IMR-90 (cell line): ENCODE measurements at regions not wholly inside any gene's neighbourhood (a gene's known extent, or its start where the extent isn't known, plus 50 kb on each side); places are given as distances from the start of the nearest gene placed in this dataset.

Source experiments
- ATAC-seq: fragments of 200-7000 bp; cut with Tn5 transposase; 2 replicates; pipeline ENCODE4 v1.9.1; 2020; ENCODE audit warnings: low read depth, mild to moderate bottlenecking, moderate library complexity
- BruUV-seq: library from RNA; stranded (reverse); fragments of 400-500 nt; replicated peaks from 2 replicates; lab custom pipeline; 2021; lab: Mats Ljungman, UMichigan
- CTCF ChIA-PET: fragments of 300-600 bp; formaldehyde crosslinking; extraction: SDS; loops from one replicate; lab custom pipeline; 2021; ENCODE audit warnings: antibody characterized with exemption; lab: Yijun Ruan, JAX
- POLR2A ChIA-PET: fragments of 300-600 bp; sonication (Branson Sonifier 250); formaldehyde crosslinking; loops from one replicate; lab custom pipeline; 2022; ENCODE audit warnings: antibody characterized with exemption; ENCODE audit not compliant: unreplicated experiment; lab: Charles Lee
- DNase-seq: peaks from one replicate; pipeline ENCODE4 v3.0.0; 2013
- H2AFZ ChIP-seq: replicated peaks from 2 replicates; pipeline ENCODE3; 2013; ENCODE audit warnings: low read length, mild to moderate bottlenecking; ENCODE audit not compliant: poor library complexity
- H2AK5ac ChIP-seq: 2 replicates; pipeline ENCODE4 v1.6.1; 2013; ENCODE audit warnings: low read depth, low read length, inconsistent platforms
- H2AK9ac ChIP-seq: replicated peaks from 2 replicates; pipeline ENCODE3; 2013; ENCODE audit warnings: mild to moderate bottlenecking, low read depth, low read length, moderate library complexity; ENCODE audit not compliant: poor library complexity
- H2BK120ac ChIP-seq: 2 replicates; pipeline ENCODE4 v1.6.1; 2013; ENCODE audit warnings: low read depth, low read length, inconsistent platforms
- H2BK15ac ChIP-seq: 3 replicates; pipeline ENCODE4 v1.6.1; 2013; ENCODE audit warnings: low read depth, low read length, inconsistent platforms
- H2BK20ac ChIP-seq: 2 replicates; pipeline ENCODE4 v1.6.1; 2013; ENCODE audit warnings: low read depth, mild to moderate bottlenecking, inconsistent platforms, low read length, moderate library complexity
- H2BK5ac ChIP-seq: 2 replicates; pipeline ENCODE4 v1.6.1; 2013; ENCODE audit warnings: mild to moderate bottlenecking, low read depth, low read length, inconsistent platforms; ENCODE audit not compliant: poor library complexity, severe bottlenecking
- H3K14ac ChIP-seq: replicated peaks from 2 replicates; pipeline ENCODE4 v1.6.1; 2013; ENCODE audit warnings: low read depth, low read length, inconsistent platforms
- H3K18ac ChIP-seq: 2 replicates; pipeline ENCODE4 v1.6.1; 2013; ENCODE audit warnings: low read depth, low read length, control low read depth
- H3K23ac ChIP-seq: 2 replicates; pipeline ENCODE4 v1.6.1; 2013; ENCODE audit warnings: low read depth, low read length, inconsistent platforms
- H3K27ac ChIP-seq: 2 replicates; pipeline ENCODE4 v1.5.1; 2013; ENCODE audit warnings: mild to moderate bottlenecking, control low read depth, low read length; ENCODE audit not compliant: insufficient read depth
- H3K27me3 ChIP-seq: 2 replicates; pipeline ENCODE4 v1.6.1; 2013; ENCODE audit warnings: low read length; ENCODE audit not compliant: control insufficient read depth, insufficient read depth
- H3K36me3 ChIP-seq: 2 replicates; pipeline ENCODE4 v1.6.1; 2013; ENCODE audit warnings: low read length, mixed read lengths; ENCODE audit not compliant: control insufficient read depth, insufficient read depth
- H3K4ac ChIP-seq: 2 replicates; pipeline ENCODE4 v1.6.1; 2013; ENCODE audit warnings: low read depth, low read length, inconsistent platforms
- H3K4me1 ChIP-seq: 2 replicates; pipeline ENCODE4 v1.6.1; 2013; ENCODE audit warnings: low read length, mixed read lengths; ENCODE audit not compliant: control insufficient read depth, insufficient read depth
- H3K4me2 ChIP-seq: 2 replicates; pipeline ENCODE4 v1.6.1; 2013; ENCODE audit warnings: low read depth, mild to moderate bottlenecking, control low read depth, low read length, moderate library complexity
- H3K4me3 ChIP-seq: 2 replicates; pipeline ENCODE4 v1.5.1; 2013; ENCODE audit warnings: low read depth, mild to moderate bottlenecking, control low read depth, low read length, moderate library complexity; ENCODE audit not compliant: insufficient read depth
- H3K56ac ChIP-seq: 2 replicates; pipeline ENCODE4 v1.6.1; 2013; ENCODE audit warnings: low read length, inconsistent platforms; ENCODE audit not compliant: insufficient read depth; ENCODE audit errors: extremely low read depth
- H3K79me1 ChIP-seq, 2 experiments: 2 replicates each; pipeline ENCODE4 v1.6.1; 2013; ENCODE audit warnings: low read length in 2 of 2, inconsistent platforms in 1 of 2, low read depth in 1 of 2
- H3K9ac ChIP-seq: 2 replicates; pipeline ENCODE4 v1.6.1; 2013; ENCODE audit warnings: low read depth, low read length, control low read depth
- H3K9me1 ChIP-seq: 2 replicates; pipeline ENCODE4 v1.6.1; 2013; ENCODE audit warnings: low read length, inconsistent platforms; ENCODE audit not compliant: insufficient read depth
- H3K9me3 ChIP-seq: 2 replicates; pipeline ENCODE4 v1.6.1; 2013; ENCODE audit warnings: low read length; ENCODE audit not compliant: control insufficient read depth, insufficient read depth
- H4K20me1 ChIP-seq: 2 replicates; pipeline ENCODE4 v1.6.1; 2013; ENCODE audit warnings: low read length, inconsistent platforms; ENCODE audit not compliant: insufficient read depth
- H4K5ac ChIP-seq: 2 replicates; pipeline ENCODE4 v1.6.1; 2013; ENCODE audit warnings: mild to moderate bottlenecking, low read depth, low read length, control low read depth
- H4K8ac ChIP-seq, 2 experiments: 2 replicates each; pipeline ENCODE4 v1.6.1; 2013; ENCODE audit warnings: low read depth in 2 of 2, low read length in 2 of 2, control low read depth in 1 of 2, inconsistent platforms in 1 of 2
- H4K91ac ChIP-seq: 2 replicates; pipeline ENCODE4 v1.6.1; 2013; ENCODE audit warnings: low read depth, low read length, inconsistent platforms; ENCODE audit not compliant: insufficient read depth
- CEBPB ChIP-seq: IDR thresholded peaks from 2 replicates; pipeline ENCODE4 v1.6.1; 2012; ENCODE audit warnings: low read depth, low read length, improper control_type of control experiment
- FOS ChIP-seq: fragments of 150-350 bp; IDR thresholded peaks from 2 replicates; pipeline ENCODE4 v1.6.1; 2016; ENCODE audit warnings: low read depth, low read length
- RFX5 ChIP-seq: IDR thresholded peaks from 2 replicates; pipeline ENCODE4 v1.8.0; 2012; ENCODE audit warnings: low read depth, mild to moderate bottlenecking, low read length, moderate library complexity
- WGBS, 2 experiments: methylation state at CpG; one replicate each; pipeline versions ENCODE4 v1.1.5 to v1.1.7; 2013; ENCODE audit warnings: missing lambda C conversion rate in 2 of 2; ENCODE audit not compliant: insufficient read length in 1 of 2; ENCODE audit errors: extremely low coverage in 2 of 2; 5-methylcytosine and 5-hydroxymethylcytosine counted together
- dilution Hi-C: fragments of 300-500 bp; cut with HindIII; formaldehyde crosslinking; loops from one replicate; pipeline ENCODE4 v1.14.3; 2018; ENCODE audit warnings: low sequenced_read_pairs; ENCODE audit not compliant: unreplicated experiment
- in situ Hi-C: fragments of 300-500 bp; cut with MboI; formaldehyde crosslinking; loops from 3 replicates; pipeline ENCODE4 v1.14.3; 2019; ENCODE audit warnings: low sequenced_read_pairs, inconsistent platforms, mixed read lengths
- intact Hi-C: fragments of 100-400 bp; cut with micrococcal nuclease; formaldehyde crosslinking; loops from 2 replicates; pipeline ENCODE4 v1.10.0; 2022

DNA sequence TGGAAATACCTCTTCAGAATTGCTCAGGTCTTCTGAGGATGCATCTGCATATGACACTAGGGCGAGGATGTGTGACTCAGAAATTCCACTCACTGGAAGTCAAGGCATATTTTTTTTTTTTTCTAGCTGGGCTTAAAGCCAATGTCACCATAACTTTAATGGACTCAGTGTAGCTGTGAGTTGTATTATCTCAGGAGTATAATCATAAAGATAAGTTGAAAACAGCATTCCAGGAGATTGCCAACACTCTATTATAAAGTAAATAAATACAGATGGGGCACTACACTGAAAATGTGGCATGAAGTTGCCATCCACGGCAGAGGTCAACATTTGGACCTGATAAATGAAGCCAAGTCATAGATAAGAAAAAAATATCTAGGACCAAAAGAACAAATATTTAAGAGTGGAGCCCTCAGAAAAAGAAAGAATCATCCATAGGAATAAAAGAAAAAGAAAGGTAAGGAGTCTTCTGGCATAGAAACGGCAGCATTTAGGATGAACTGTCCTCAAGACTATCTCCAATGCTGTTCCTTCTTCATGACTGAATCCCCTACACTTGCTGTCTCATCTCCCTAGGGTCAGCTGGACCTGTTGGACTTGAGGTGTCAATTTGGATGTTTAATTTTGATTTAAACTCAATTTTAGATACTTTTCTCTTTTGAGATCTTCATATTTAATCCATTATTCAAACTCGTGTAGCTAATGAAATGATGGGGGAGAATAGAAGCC is 72.9 kb upstream of the CAV2 start:
- Histone ChIP-seq H2BK120ac (peak overlapping the region; percentile 86), H3K56ac (no peak overlapping the region), H2AK9ac (no peak overlapping the region), H3K14ac (peak overlapping the region; percentile 91), H3K36me3 (no peaks in the 10 kb centered on the region), H3K4me3 (no peak overlapping the region), H3K18ac (peak overlapping the region; percentile 94), H2BK15ac (peak overlapping the region; percentile 94; the same call in 2 of the 3 replicates), H2AFZ (no peak overlapping the region), H3K27me3 (no peaks in the 10 kb centered on the region), H4K20me1 (no peaks in the 10 kb centered on the region), H3K79me1 (no peaks in the 10 kb centered on the region), H3K4me1 (peaks cover 5% of the 10 kb centered on the region; the same call in 1 of the 2 replicates), H4K8ac (peak overlapping the region in 1 of 2 experiments; percentile 74; a peak in 2 of 4 replicates), H3K9me3 (no peaks in the 10 kb centered on the region), H3K4me2 (peak overlapping the region; percentile 41; the same call in 1 of the 2 replicates), H4K91ac (peak overlapping the region; percentile 81), H3K4ac (peak overlapping the region; percentile 68; the same call in 1 of the 2 replicates), H2BK5ac (peak overlapping the region; percentile 95), H3K9me1 (peaks cover 4% of the 10 kb centered on the region; the same call in 1 of the 2 replicates), H3K9ac (no peak overlapping the region), H3K23ac (peak overlapping the region; percentile 88), H2AK5ac (peak overlapping the region; percentile 96; the same call in 1 of the 2 replicates), H2BK20ac (peak overlapping the region; percentile 90), H4K5ac (peak overlapping the region; percentile 82; the same call in 1 of the 2 replicates), H3K27ac (0 out of 2 replicates have a peak overlapping the region, but pooled peaks have one; percentile 33)
- ATAC-seq, result peak; percentile 73
- dilution Hi-C loops, result no loop called here
- intact Hi-C loops, result loop anchor here (5.0 kb wide), 1 partner anchor 69 kb away; no protein-coding TSS in a partner anchor
- ChIA-PET CTCF (no interaction called here), POLR2A (no interaction called here)
- in situ Hi-C loops, result no loop called here
- TF ChIP-seq CEBPB, result no peak
- TF ChIP-seq RFX5, result no peak
- TF ChIP-seq FOS, result peak; percentile 60
- WGBS, 2 experiments, result no CpG with 5 or more reads among the region's 4 CpGs
- no TSS peak for BruUV-seq
- peak; percentile 89 for DNase-seq
